SK-N-SH treated with all-trans-retinoic acid at 6 μM for 48 hours (cell line): ENCODE measurements at regions not wholly inside any gene's neighbourhood (a gene's known extent, or its start where the extent isn't known, plus 50 kb on each side); places are given as distances from the start of the nearest gene placed in this dataset.
"Not testable (repeated sequence)": the region's sequence is repeated elsewhere in the genome, so short reads cannot be mapped to it uniquely, and the experiment has no call there.

Experiments
- ESRRG ChIP-seq: fragments of 250-450 bp; sonication (Bioruptor Pico); IDR thresholded peaks from 2 replicates; pipeline ENCODE4 v1.6.1; 2021; ENCODE audit warnings: mild to moderate bottlenecking
- ISL1 ChIP-seq: fragments of 250-450 bp; sonication (Bioruptor Pico); IDR thresholded peaks from 2 replicates; pipeline ENCODE4 v2.1.2; 2022; ENCODE audit warnings: mild to moderate bottlenecking, moderate library complexity
- PATZ1 ChIP-seq: fragments of 250-450 bp; sonication (Bioruptor Pico); IDR thresholded peaks from 2 replicates; pipeline ENCODE4 v1.8.0; 2020; ENCODE audit warnings: mild to moderate bottlenecking, moderate library complexity, borderline replicate concordance
- RARB ChIP-seq: fragments of 250-450 bp; sonication (Bioruptor Pico); IDR thresholded peaks from 2 replicates; pipeline ENCODE4 v1.8.0; 2021; ENCODE audit warnings: mild to moderate bottlenecking, moderate library complexity
- ZNF565 ChIP-seq: fragments of 450-650 bp; formaldehyde crosslinking; conservative IDR thresholded peaks from 2 replicates; pipeline ENCODE4 v1.5.0; 2020; ENCODE audit warnings: low read depth, mild to moderate bottlenecking, moderate library complexity

GRCh38 chr21:6454648-6455340 is 4066.6 kb upstream of the TPTE start:
- TF ChIP-seq PATZ1, ISL1, ESRRG, RARB, ZNF565 (CRISPR knock-in tag): not testable (repeated sequence)
